Upper lobe of left lung (tissue), 6 donors: ENCODE measurements at regions not wholly inside any gene's neighbourhood (a gene's known extent, or its start where the extent isn't known, plus 50 kb on each side); places are given as distances from the start of the nearest gene placed in this dataset.

Source experiments
- ATAC-seq, 2 donors: fragments of 200-7000 bp; cut with Tn5 transposase; one replicate each; pipeline ENCODE4 v1.9.1; 2022; ENCODE audit warnings: mild to moderate bottlenecking in 2 of 2, moderate library complexity in 2 of 2; ENCODE audit not compliant: low FRiP score in 2 of 2
- DNase-seq, 2 donors: peaks; one replicate each; pipeline ENCODE4 v3.0.0-alpha.2; 2019 to 2020
- H3K27ac ChIP-seq, 4 donors: fragments of 200-600 bp; sonication (generic); one replicate each; pipeline ENCODE4 v1.5.1; 2016 to 2019
- H3K27me3 ChIP-seq, 4 donors: fragments of 200-600 bp; sonication (generic); one replicate each; pipeline ENCODE4 v1.5.1; 2017 to 2019
- H3K36me3 ChIP-seq, 4 donors: fragments of 200-600 bp; sonication (generic); one replicate each; pipeline ENCODE4 v1.5.1; 2016 to 2019
- H3K4me1 ChIP-seq, 4 donors: fragments of 200-600 bp; sonication (generic); one replicate each; pipeline ENCODE4 v1.5.1; 2018 to 2019
- H3K4me3 ChIP-seq, 4 donors: fragments of 200-600 bp; sonication (generic); one replicate each; pipeline ENCODE4 v1.5.1; 2017 to 2019; ENCODE audit warnings: mild to moderate bottlenecking in 2 of 4, moderate library complexity in 1 of 4
- H3K9me3 ChIP-seq, 4 donors: fragments of 200-600 bp; sonication (generic); one replicate each; pipeline ENCODE4 v1.5.1; 2018 to 2019
- EP300 ChIP-seq, 4 donors: sonication (generic); formaldehyde crosslinking; IDR thresholded peaks; one replicate each; pipeline ENCODE4 v1.5.1; 2017; ENCODE audit warnings: antibody characterized with exemption in 4 of 4, control low read depth in 2 of 4
- POLR2A ChIP-seq, 4 donors: fragments of 450-650 bp; IDR thresholded peaks; one replicate each; pipeline ENCODE4 v1.5.1; 2016 to 2017; ENCODE audit warnings: antibody characterized with exemption in 4 of 4, mild to moderate bottlenecking in 2 of 4
- POLR2AphosphoS5 ChIP-seq, 2 donors: sonication (generic); formaldehyde crosslinking; IDR thresholded peaks; one replicate each; pipeline ENCODE4 v1.5.1; 2017; ENCODE audit warnings: antibody characterized with exemption in 2 of 2
- WGBS, 2 donors: methylation state at CpG; one replicate each; pipeline ENCODE4 v1.1.5; 2017 to 2018; 5-methylcytosine and 5-hydroxymethylcytosine counted together
- TF ChIP-seq, protein P1 (sequence below), 6 experiments: fragments of 450-650 bp in 4 of 6; fragments of 200-600 bp in 2 of 6; sonication (generic) in 2 of 6; IDR thresholded peaks; one replicate each; pipeline ENCODE4 v1.5.1; 2016 to 2019; ENCODE audit warnings: antibody characterized with exemption in 6 of 6
- donor health status: DM: no; HTN: no; CAD: no; lungs with moderate emphysema.
- donor health status: DM: no; HTN: yes; CAD: no; lungs with severe emphysema.

DNA sequence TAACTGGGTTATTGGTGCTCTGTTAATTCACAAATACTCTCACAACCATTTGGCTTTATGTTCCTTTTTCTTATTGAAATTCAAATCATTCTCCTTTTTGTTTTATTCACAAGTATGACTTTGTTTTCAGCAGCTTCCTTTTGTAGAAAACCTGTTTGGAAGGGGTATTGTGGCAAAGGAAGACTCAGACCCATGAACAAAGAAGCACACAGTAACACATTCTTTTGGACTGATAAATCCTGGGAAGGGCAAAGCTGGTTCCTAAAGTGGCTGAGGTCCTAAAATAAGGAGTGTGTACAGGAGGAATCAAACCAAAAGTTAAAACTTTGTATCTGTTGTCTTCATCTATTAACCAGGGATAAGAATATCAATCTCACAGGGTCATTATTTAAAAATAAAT, 374.7 kb upstream of the FIGN start:
- Histone ChIP-seq H3K4me3 (no peak overlapping the region), H3K27ac (no peak overlapping the region), H3K4me1 (no peaks in the 10 kb centered on the region), H3K9me3 (no peaks in the 10 kb centered on the region), H3K27me3 (no peaks in the 10 kb centered on the region), H3K36me3 (no peaks in the 10 kb centered on the region)
- TF ChIP-seq POLR2A (IDR thresholded peaks at IDR 0.05) (no peak), EP300 (IDR thresholded peaks at IDR 0.05) (no peak), POLR2AphosphoS5 (IDR thresholded peaks at IDR 0.05) (no peak)
- TF ChIP-seq, protein P1, sequence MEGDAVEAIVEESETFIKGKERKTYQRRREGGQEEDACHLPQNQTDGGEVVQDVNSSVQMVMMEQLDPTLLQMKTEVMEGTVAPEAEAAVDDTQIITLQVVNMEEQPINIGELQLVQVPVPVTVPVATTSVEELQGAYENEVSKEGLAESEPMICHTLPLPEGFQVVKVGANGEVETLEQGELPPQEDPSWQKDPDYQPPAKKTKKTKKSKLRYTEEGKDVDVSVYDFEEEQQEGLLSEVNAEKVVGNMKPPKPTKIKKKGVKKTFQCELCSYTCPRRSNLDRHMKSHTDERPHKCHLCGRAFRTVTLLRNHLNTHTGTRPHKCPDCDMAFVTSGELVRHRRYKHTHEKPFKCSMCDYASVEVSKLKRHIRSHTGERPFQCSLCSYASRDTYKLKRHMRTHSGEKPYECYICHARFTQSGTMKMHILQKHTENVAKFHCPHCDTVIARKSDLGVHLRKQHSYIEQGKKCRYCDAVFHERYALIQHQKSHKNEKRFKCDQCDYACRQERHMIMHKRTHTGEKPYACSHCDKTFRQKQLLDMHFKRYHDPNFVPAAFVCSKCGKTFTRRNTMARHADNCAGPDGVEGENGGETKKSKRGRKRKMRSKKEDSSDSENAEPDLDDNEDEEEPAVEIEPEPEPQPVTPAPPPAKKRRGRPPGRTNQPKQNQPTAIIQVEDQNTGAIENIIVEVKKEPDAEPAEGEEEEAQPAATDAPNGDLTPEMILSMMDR (IDR thresholded peaks at IDR 0.05): no peak
- no peak for DNase-seq
- no peak for ATAC-seq

DNA sequence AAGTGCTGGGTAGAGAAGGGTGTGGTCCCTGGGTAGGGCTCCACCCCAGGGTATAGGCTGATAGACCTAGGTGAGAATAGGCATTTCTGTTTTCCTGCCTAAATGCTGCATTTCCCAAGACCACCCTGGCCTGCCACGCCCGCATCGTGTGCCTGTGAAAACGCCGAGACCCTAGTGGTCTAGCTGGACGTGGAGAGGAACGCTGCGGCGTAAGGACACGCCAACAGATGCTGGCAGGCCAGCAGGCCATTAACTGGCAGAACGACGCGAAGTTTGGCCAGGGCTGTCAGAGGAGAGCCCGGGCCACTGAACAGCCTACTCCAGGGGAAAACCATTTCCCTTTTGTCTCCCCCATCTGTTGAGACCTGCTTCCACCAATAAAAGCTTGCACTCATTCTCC, 373.2 kb upstream of the FIGN start:
- DNase-seq (peak in 1 of 2 donors; percentile 21), ATAC-seq (no peak)
- TF ChIP-seq POLR2AphosphoS5 (IDR thresholded peaks at IDR 0.05) (no peak), POLR2A (IDR thresholded peaks at IDR 0.05) (no peak), EP300 (IDR thresholded peaks at IDR 0.05) (no peak)
- TF ChIP-seq, protein P1 (IDR thresholded peaks at IDR 0.05): no peak
- H3K27me3 ChIP-seq: no peaks in the 10 kb centered on the region
- H3K4me3 ChIP-seq: no peak overlapping the region
- no peaks in the 10 kb centered on the region for H3K36me3 ChIP-seq
- WGBS, 2 donors: 90 to 94% methylated on average over 14 of the region's 14 CpGs
- H3K27ac ChIP-seq: no peak overlapping the region
- H3K9me3 ChIP-seq: no peaks in the 10 kb centered on the region
- H3K4me1 ChIP-seq: no peaks in the 10 kb centered on the region

DNA sequence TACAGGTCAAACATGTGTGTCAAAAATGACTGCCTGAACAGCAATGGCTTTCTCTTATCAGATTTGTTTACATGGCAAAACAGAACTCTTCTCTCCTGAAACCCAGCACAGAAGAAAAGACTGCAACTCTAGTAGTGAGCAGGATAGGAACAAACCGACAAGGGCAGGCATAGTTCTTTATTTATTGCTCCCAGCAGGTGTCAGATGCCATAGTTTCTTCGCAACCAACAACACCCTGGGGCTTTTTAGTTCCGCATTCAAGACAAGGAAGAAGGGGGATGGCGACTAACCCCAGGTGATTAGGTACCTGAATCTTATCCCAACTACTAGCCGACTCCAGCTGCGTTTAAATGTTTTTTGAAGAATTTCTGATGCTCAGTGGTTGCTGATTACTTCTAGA, 367.5 kb upstream of the FIGN start:
- H3K4me3 ChIP-seq: no peak overlapping the region
- DNase-seq (no peak), ATAC-seq (no peak)
- TF ChIP-seq, protein P1 (IDR thresholded peaks at IDR 0.05): no peak
- no peak for TF ChIP-seq POLR2A (IDR thresholded peaks at IDR 0.05)
- TF ChIP-seq POLR2AphosphoS5 (IDR thresholded peaks at IDR 0.05): no peak
- no peak for TF ChIP-seq EP300 (IDR thresholded peaks at IDR 0.05)
- H3K36me3 ChIP-seq: no peaks in the 10 kb centered on the region
- H3K27ac ChIP-seq: no peak overlapping the region
- no peaks in the 10 kb centered on the region for H3K9me3 ChIP-seq
- no peaks in the 10 kb centered on the region for H3K4me1 ChIP-seq
- WGBS, 2 donors: 79 to 81% methylated on average over 6 of the region's 6 CpGs
- no peaks in the 10 kb centered on the region for H3K27me3 ChIP-seq

DNA sequence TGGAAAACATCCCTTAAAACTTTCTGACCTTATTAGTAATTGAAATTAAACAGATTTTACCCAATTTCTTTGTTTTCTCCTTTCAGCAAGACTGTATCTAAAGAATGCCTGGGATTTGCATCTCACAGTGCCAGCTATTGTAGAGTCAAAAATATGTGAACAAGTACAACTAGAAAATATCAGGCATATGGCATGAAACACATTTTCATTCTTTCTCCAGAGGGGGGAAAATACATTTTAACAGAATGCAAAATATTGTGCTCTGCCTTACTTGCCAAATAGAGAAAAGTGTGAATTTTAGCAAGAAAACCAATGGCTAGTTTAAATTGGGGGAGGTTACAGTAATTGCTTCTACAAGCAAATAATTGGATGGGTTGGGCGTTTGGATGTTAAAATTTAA, 366.6 kb upstream of the FIGN start:
- H3K36me3 ChIP-seq: no peaks in the 10 kb centered on the region
- no peak overlapping the region for H3K4me3 ChIP-seq
- H3K27me3 ChIP-seq: no peaks in the 10 kb centered on the region
- H3K4me1 ChIP-seq: no peaks in the 10 kb centered on the region
- H3K27ac ChIP-seq: no peak overlapping the region
- no peak for ATAC-seq
- WGBS, 2 donors: 32 to 56% methylated on average over 1 of the region's 1 CpG
- no peaks in the 10 kb centered on the region for H3K9me3 ChIP-seq
- DNase-seq: no peak
- TF ChIP-seq POLR2AphosphoS5 (IDR thresholded peaks at IDR 0.05) (no peak), POLR2A (IDR thresholded peaks at IDR 0.05) (no peak), EP300 (IDR thresholded peaks at IDR 0.05) (no peak)
- TF ChIP-seq, protein P1 (IDR thresholded peaks at IDR 0.05): no peak

DNA sequence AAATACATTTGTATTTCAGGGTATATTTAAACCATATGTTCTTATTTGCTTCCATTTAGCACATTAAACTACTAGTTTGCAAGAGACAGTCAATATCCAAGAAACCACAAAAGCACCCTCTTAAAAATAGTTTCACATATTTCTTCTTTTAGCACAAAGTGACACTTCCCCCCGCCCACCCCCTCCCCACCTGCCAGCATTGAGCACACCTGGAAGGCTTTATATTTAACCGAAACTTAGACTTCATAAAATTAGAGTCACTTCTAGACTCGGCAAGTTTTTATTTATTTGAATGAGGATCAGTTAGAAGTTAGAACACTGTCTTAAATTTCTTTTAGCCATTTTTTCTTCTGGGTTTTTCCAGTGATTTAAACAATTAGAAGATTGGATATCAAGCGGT, 355.9 kb upstream of the FIGN start:
- WGBS, 2 donors: 63% methylated on average over 4 of the region's 4 CpGs

More for the DNA sequence above, 355.9 kb upstream of the FIGN start:
- Histone ChIP-seq H3K9me3 (no peaks in the 10 kb centered on the region), H3K4me3 (no peak overlapping the region), H3K27me3 (no peaks in the 10 kb centered on the region), H3K4me1 (no peaks in the 10 kb centered on the region), H3K36me3 (no peaks in the 10 kb centered on the region), H3K27ac (no peak overlapping the region)
- no peak for DNase-seq
- TF ChIP-seq, protein P1 (IDR thresholded peaks at IDR 0.05): no peak
- no peak for TF ChIP-seq POLR2A (IDR thresholded peaks at IDR 0.05)
- ATAC-seq: no peak
